ENCODE measurements at regions not wholly inside any gene's neighbourhood (a gene's known extent, or its start where the extent isn't known, plus 50 kb on each side); places are given as distances from the start of the nearest gene placed in this dataset.

DNA sequence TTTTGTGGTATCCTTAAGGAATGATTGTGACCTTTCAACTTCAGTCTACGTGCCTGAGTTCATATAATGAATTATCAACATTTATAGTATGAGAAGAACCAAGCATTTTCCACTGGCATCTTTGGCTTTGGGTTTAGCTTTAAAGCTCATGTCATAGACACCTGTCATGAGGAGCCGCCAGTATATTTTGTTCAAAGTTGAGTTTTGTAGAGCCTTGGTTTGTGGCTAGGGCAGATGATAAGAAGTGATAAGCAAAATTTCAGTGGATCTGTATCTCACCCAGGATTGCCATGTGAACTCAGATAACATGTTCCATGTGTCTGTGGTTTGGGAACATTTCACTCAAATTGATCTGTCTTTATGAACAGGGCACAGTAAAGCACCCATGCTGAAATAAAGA lies 873.2 kb downstream of the STPG2 start:
- Histone ChIP-seq H3K36me3 (ENCODE audit: insufficient read depth, low read length, poor library complexity, severe bottlenecking) (no peaks in the 10 kb centered on the region), H3K27me3 (replicated peaks; ENCODE audit: insufficient read depth, low read depth, low read length, poor library complexity) (no peaks in the 10 kb centered on the region), H3K27ac (ENCODE audit: low read depth, low read length, poor library complexity, severe bottlenecking) (no peak overlapping the region), H3K4me1 (ENCODE audit: insufficient read depth, low read length, poor library complexity, severe bottlenecking) (no peaks in the 10 kb centered on the region), H3K9me3 (ENCODE audit: low read depth, low read length, poor library complexity, severe bottlenecking) (no peaks in the 10 kb centered on the region), H3K4me3 (ENCODE audit: low read depth, low read length, poor library complexity, severe bottlenecking) (no peak overlapping the region)
- TF ChIP-seq, protein P1, sequence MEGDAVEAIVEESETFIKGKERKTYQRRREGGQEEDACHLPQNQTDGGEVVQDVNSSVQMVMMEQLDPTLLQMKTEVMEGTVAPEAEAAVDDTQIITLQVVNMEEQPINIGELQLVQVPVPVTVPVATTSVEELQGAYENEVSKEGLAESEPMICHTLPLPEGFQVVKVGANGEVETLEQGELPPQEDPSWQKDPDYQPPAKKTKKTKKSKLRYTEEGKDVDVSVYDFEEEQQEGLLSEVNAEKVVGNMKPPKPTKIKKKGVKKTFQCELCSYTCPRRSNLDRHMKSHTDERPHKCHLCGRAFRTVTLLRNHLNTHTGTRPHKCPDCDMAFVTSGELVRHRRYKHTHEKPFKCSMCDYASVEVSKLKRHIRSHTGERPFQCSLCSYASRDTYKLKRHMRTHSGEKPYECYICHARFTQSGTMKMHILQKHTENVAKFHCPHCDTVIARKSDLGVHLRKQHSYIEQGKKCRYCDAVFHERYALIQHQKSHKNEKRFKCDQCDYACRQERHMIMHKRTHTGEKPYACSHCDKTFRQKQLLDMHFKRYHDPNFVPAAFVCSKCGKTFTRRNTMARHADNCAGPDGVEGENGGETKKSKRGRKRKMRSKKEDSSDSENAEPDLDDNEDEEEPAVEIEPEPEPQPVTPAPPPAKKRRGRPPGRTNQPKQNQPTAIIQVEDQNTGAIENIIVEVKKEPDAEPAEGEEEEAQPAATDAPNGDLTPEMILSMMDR (conservative IDR thresholded peaks at IDR 0.05; ENCODE audit: low read depth, low read length) = no peak
- no peak for TF ChIP-seq EZH2 (IDR thresholded peaks at IDR 0.05; ENCODE audit: borderline replicate concordance, low read depth, low read length, poor library complexity, severe bottlenecking)
- POLR2A ChIA-PET (ENCODE audit: low non-redundant PET) = no interaction called here
- CTCF ChIA-PET = no interaction called here
- no peak for DNase-seq (ENCODE audit: low spot score)
- no TSS peak for BruUV-seq (replicated peaks)
- intact Hi-C loops (cut with micrococcal nuclease; ENCODE audit: unreplicated experiment) = no loop called here

DNA sequence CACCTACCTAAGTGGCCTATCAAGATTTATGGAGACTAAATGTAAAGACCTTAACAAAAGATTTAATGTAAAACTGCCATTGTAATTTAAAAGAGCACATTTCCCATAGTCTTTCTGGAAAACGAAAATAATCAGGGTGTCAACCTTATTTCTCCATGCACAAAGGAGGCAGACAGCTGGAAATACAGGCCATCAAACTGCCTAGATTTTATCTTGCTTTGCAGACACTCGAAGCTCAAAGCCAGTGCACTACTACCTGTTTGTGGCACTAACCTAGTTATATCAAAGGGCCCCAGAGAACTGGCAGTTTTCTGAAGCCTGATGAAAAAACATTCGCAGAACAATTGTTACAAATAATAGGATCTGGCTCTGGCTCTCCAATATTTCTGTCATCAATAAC lies 863.9 kb downstream of the STPG2 start:
- no TSS peak for BruUV-seq (replicated peaks)
- Histone ChIP-seq H3K4me3 (ENCODE audit: low read depth, low read length, poor library complexity, severe bottlenecking) (no peak overlapping the region), H3K4me1 (ENCODE audit: insufficient read depth, low read length, poor library complexity, severe bottlenecking) (no peaks in the 10 kb centered on the region), H3K36me3 (ENCODE audit: insufficient read depth, low read length, poor library complexity, severe bottlenecking) (no peaks in the 10 kb centered on the region), H3K27ac (ENCODE audit: low read depth, low read length, poor library complexity, severe bottlenecking) (no peak overlapping the region), H3K27me3 (replicated peaks; ENCODE audit: insufficient read depth, low read depth, low read length, poor library complexity) (no peaks in the 10 kb centered on the region), H3K9me3 (ENCODE audit: low read depth, low read length, poor library complexity, severe bottlenecking) (no peaks in the 10 kb centered on the region)
- POLR2A ChIA-PET (ENCODE audit: low non-redundant PET) = no interaction called here
- intact Hi-C loops (cut with micrococcal nuclease; ENCODE audit: unreplicated experiment) = no loop called here
- CTCF ChIA-PET = no interaction called here
- no peak for TF ChIP-seq EZH2 (IDR thresholded peaks at IDR 0.05; ENCODE audit: borderline replicate concordance, low read depth, low read length, poor library complexity, severe bottlenecking)
- TF ChIP-seq, protein P1 (conservative IDR thresholded peaks at IDR 0.05; ENCODE audit: low read depth, low read length) = no peak
- DNase-seq (ENCODE audit: low spot score) = no peak

DNA sequence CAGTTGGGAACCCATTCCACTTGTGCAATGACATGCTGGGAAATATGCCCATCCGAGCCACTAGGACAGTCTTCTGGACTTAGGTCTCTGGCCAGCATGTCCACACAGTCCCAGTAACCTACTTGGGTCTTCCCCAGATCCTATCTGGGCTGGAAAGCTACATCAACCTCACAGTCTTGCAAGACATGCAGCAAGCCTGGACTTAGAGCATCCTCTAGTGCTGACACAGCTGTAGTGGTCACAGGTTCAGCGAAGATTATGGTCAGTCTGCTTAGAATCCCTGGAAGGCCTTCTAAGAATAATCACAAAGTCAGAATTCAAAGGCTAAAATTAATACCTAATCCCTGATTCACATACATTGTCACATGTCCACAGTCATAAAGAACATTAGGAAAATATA lies 842.7 kb downstream of the STPG2 start:
- CTCF ChIA-PET = no interaction called here
- no peaks in the 10 kb centered on the region for H3K27me3 ChIP-seq (replicated peaks; ENCODE audit: insufficient read depth, low read depth, low read length, poor library complexity)
- intact Hi-C loops (cut with micrococcal nuclease; ENCODE audit: unreplicated experiment) = no loop called here
- H3K4me3 ChIP-seq (ENCODE audit: low read depth, low read length, poor library complexity, severe bottlenecking) = no peak overlapping the region
- POLR2A ChIA-PET (ENCODE audit: low non-redundant PET) = no interaction called here
- H3K9me3 ChIP-seq (ENCODE audit: low read depth, low read length, poor library complexity, severe bottlenecking) = no peaks in the 10 kb centered on the region
- H3K36me3 ChIP-seq (ENCODE audit: insufficient read depth, low read length, poor library complexity, severe bottlenecking) = no peaks in the 10 kb centered on the region
- no peak for DNase-seq (ENCODE audit: low spot score)
- H3K4me1 ChIP-seq (ENCODE audit: insufficient read depth, low read length, poor library complexity, severe bottlenecking) = no peaks in the 10 kb centered on the region
- TF ChIP-seq EZH2 (IDR thresholded peaks at IDR 0.05; ENCODE audit: borderline replicate concordance, low read depth, low read length, poor library complexity, severe bottlenecking) = no peak
- TF ChIP-seq, protein P1 (conservative IDR thresholded peaks at IDR 0.05; ENCODE audit: low read depth, low read length) = no peak
- BruUV-seq (replicated peaks) = no TSS peak
- H3K27ac ChIP-seq (ENCODE audit: low read depth, low read length, poor library complexity, severe bottlenecking) = no peak overlapping the region

Data from A673 (cell line).